WERI-Rb-1 (cell line): ENCODE measurements at regions not wholly inside any gene's neighbourhood (a gene's known extent, or its start where the extent isn't known, plus 50 kb on each side); places are given as distances from the start of the nearest gene placed in this dataset.

Source experiments
- DNase-seq: peaks from one replicate; pipeline ENCODE4 v3.0.0-alpha.2; 2020
- H3K27ac ChIP-seq: fragments of 250-450 bp; sonication (Bioruptor Pico); 2 replicates; pipeline ENCODE4 v1.5.1; 2020; ENCODE audit warnings: mild to moderate bottlenecking, moderate library complexity
- H3K27me3 ChIP-seq: fragments of 250-450 bp; sonication (Bioruptor Pico); 2 replicates; pipeline ENCODE4 v1.5.1; 2021; ENCODE audit warnings: mild to moderate bottlenecking, low read depth, moderate library complexity; ENCODE audit not compliant: insufficient read depth, severe bottlenecking
- H3K36me3 ChIP-seq: fragments of 250-450 bp; sonication (Bioruptor Pico); 2 replicates; pipeline ENCODE4 v1.5.1; 2020; ENCODE audit warnings: mild to moderate bottlenecking, moderate library complexity
- H3K4me3 ChIP-seq: 2 replicates; pipeline ENCODE4 v1.5.1; 2011; ENCODE audit warnings: low read depth, mild to moderate bottlenecking, control low read depth, low read length
- H3K9me3 ChIP-seq: fragments of 250-450 bp; sonication (Bioruptor Pico); 2 replicates; pipeline ENCODE4 v1.5.1; 2021; ENCODE audit warnings: mild to moderate bottlenecking, moderate library complexity; ENCODE audit not compliant: severe bottlenecking
- TF ChIP-seq, protein P1 (sequence below): IDR thresholded peaks from 2 replicates; pipeline ENCODE4 v1.5.1; 2011; ENCODE audit warnings: low read depth, mild to moderate bottlenecking, control low read depth, inconsistent platforms, low read length

DNA sequence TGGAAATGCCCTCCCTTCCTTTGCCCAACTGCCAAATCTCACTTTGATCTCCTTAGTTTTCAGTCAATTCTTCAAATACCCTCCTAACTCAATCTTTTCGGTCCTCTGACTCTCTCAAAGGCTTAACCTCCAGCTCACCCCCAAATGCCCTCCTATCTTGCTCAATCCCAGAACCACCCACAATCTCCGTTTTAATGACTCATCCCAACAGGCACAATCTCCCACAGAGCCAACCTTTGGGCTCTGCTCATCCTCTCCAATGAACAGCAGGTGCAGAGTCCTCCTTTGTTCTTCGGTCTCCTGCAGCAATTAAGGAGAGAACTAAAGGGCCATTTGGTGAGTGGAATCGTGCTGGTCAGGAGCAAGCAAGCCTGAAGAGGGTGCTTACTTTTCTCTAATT is 366.1 kb upstream of the CRIM1 start:
- Histone ChIP-seq H3K4me3 (no peak overlapping the region), H3K9me3 (peaks cover 2% of the 10 kb centered on the region), H3K36me3 (no peaks in the 10 kb centered on the region), H3K27ac (no peak overlapping the region), H3K27me3 (no peaks in the 10 kb centered on the region)
- TF ChIP-seq, protein P1, sequence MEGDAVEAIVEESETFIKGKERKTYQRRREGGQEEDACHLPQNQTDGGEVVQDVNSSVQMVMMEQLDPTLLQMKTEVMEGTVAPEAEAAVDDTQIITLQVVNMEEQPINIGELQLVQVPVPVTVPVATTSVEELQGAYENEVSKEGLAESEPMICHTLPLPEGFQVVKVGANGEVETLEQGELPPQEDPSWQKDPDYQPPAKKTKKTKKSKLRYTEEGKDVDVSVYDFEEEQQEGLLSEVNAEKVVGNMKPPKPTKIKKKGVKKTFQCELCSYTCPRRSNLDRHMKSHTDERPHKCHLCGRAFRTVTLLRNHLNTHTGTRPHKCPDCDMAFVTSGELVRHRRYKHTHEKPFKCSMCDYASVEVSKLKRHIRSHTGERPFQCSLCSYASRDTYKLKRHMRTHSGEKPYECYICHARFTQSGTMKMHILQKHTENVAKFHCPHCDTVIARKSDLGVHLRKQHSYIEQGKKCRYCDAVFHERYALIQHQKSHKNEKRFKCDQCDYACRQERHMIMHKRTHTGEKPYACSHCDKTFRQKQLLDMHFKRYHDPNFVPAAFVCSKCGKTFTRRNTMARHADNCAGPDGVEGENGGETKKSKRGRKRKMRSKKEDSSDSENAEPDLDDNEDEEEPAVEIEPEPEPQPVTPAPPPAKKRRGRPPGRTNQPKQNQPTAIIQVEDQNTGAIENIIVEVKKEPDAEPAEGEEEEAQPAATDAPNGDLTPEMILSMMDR, result no peak
- no peak for DNase-seq

DNA sequence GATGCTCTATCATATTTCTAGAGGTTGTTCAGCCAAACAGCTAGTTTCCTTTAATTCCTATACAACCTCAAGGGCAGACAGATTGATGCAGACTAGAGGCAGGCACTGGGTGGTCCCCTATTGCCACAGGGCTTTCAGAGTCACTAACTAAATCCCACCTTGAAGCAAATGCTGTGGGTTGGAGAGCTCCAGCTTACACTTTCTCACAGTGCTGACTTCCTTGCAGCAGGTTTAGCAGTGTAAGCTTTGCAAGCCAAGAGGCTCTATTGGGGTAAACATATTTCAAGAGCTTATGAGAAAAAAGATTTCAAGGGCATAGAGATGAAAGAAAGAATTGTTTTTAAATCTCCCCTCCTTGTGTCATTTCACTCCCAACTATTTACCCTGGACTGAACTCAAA is 366.5 kb upstream of the CRIM1 start:
- no peak for DNase-seq
- H3K27me3 ChIP-seq, result no peaks in the 10 kb centered on the region
- H3K27ac ChIP-seq, result no peak overlapping the region
- no peak overlapping the region for H3K4me3 ChIP-seq
- no peaks in the 10 kb centered on the region for H3K36me3 ChIP-seq
- H3K9me3 ChIP-seq, result peaks cover 2% of the 10 kb centered on the region
- TF ChIP-seq, protein P1, result no peak

DNA sequence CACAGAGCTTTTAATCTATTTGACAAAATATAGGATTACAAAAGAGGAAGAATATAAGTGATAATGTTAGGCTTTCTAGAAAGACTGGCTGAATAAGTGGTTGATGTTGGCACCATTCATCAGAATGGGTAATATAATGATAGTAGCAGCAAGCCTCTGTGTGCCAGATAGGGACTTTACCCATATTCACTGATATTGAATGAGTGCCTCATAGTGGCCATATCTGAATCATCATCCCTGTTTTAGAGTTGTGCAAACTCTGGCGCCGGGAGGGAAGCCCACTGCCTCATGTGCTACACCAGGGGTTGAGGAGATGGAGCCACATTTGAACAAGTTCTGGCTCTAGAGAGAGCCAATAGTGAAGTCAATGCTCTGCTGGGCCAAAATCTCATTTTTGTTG is 368.7 kb upstream of the CRIM1 start:
- H3K27me3 ChIP-seq, result no peaks in the 10 kb centered on the region
- no peak for DNase-seq
- H3K27ac ChIP-seq, result no peak overlapping the region
- TF ChIP-seq, protein P1, result no peak
- H3K4me3 ChIP-seq, result no peak overlapping the region
- H3K36me3 ChIP-seq, result no peaks in the 10 kb centered on the region
- H3K9me3 ChIP-seq, result peaks cover 2% of the 10 kb centered on the region

DNA sequence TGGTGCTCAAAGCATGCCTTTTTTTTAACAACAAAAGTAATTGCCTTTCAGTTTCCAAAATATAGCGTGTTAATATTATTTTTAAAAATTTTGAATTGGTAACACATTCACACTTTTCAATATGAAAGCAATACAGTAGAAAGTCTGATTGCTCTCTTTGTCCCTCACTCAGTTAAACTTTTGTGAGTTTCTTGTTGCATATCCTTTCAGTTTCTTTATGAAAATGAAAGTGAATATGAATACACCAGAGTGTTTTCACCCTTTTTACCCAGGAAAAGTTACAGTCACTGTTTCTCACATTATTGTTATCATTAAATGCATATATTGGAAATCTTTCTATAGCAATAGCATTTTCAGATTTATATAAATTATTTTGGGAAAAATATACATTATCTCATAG is 377.4 kb upstream of the CRIM1 start:
- DNase-seq, result no peak
- no peaks in the 10 kb centered on the region for H3K36me3 ChIP-seq
- H3K4me3 ChIP-seq, result no peak overlapping the region
- H3K9me3 ChIP-seq, result no peaks in the 10 kb centered on the region
- H3K27ac ChIP-seq, result no peak overlapping the region
- H3K27me3 ChIP-seq, result no peaks in the 10 kb centered on the region
- TF ChIP-seq, protein P1, result no peak

DNA sequence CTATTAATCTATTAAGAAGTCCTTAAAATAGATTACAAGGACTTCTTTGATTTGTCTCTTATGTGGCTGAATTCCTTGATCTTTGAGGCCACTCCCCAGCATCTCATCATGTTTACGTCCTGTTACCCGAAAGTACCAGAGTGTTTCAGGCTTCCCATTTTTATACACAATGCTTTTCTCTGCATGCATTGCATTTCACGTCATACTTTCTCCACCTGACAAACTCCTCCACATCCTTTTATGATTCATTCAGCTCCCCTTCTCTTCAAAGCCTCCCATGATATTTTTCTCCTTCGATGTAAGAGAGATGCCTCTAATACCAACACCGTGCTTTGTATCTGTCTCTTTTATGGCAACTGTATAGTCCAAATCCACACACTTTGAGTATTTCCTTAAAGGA is 379.0 kb upstream of the CRIM1 start:
- TF ChIP-seq, protein P1, result no peak
- Histone ChIP-seq H3K27ac (no peak overlapping the region), H3K9me3 (no peaks in the 10 kb centered on the region), H3K4me3 (no peak overlapping the region), H3K27me3 (no peaks in the 10 kb centered on the region), H3K36me3 (no peaks in the 10 kb centered on the region)
- DNase-seq, result no peak

DNA sequence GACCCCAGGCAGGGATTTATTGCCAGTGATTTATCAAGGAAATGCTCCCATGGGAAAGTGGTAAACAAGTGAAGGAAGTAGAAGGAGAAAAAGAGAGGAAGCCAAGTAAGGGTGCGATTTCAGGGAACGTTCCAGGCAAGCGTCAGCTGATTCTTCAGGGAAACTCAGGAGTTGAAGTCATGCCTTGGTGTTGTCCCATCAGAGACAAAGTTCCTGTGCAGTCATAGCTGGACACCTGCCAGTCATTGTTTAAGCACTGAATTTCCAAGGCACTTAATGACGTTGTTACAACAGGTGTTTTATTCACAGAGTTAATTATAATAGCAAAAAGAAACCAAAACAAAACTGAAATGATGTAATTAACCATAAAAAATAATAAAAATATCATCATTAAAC is 381.8 kb upstream of the CRIM1 start:
- Histone ChIP-seq H3K4me3 (no peak overlapping the region), H3K36me3 (no peaks in the 10 kb centered on the region), H3K27me3 (no peaks in the 10 kb centered on the region), H3K27ac (no peak overlapping the region), H3K9me3 (no peaks in the 10 kb centered on the region)
- no peak for DNase-seq
- TF ChIP-seq, protein P1, result no peak
